CD14-positive monocyte (primary cell): ENCODE measurements at regions not wholly inside any gene's neighbourhood (a gene's known extent, or its start where the extent isn't known, plus 50 kb on each side); places are given as distances from the start of the nearest gene placed in this dataset.

Experiments
- DNase-seq, 3 donors: peaks; one replicate each; pipeline ENCODE4 v3.0.0-alpha.2; 2011 to 2022
- H2AFZ ChIP-seq: 2 replicates; pipeline ENCODE4 v1.6.0; 2012; ENCODE audit warnings: mild to moderate bottlenecking, low read depth, low read length, inconsistent platforms; ENCODE audit not compliant: insufficient read depth, poor library complexity, severe bottlenecking
- H3K27ac ChIP-seq, 2 donors: 1 replicate in 1 of 2; 2 replicates in 1 of 2; pipeline ENCODE4 v1.5.1; 2012 to 2013; ENCODE audit warnings: low read length in 2 of 2, control low read depth in 1 of 2, inconsistent platforms in 1 of 2, low read depth in 1 of 2, mild to moderate bottlenecking in 1 of 2
- H3K27me3 ChIP-seq, 2 donors: one replicate each; pipeline versions ENCODE4 v1.6.0 to v1.6.1; 2011 to 2013; ENCODE audit warnings: low read length in 2 of 2; ENCODE audit not compliant: control insufficient read depth in 2 of 2, insufficient read depth in 2 of 2
- H3K36me3 ChIP-seq, 2 donors: replicated peaks in 1 of 2; 1 replicate in 1 of 2; 2 replicates in 1 of 2; pipeline versions ENCODE4 v1.5.1 to v1.6.1; 2012 to 2013; ENCODE audit warnings: low read length in 2 of 2, control low read depth in 1 of 2, inconsistent platforms in 1 of 2, mild to moderate bottlenecking in 1 of 2; ENCODE audit not compliant: insufficient read depth in 2 of 2, control insufficient read depth in 1 of 2
- H3K4me1 ChIP-seq, 2 donors: 1 replicate in 1 of 2; 2 replicates in 1 of 2; pipeline versions ENCODE4 v1.5.1 to v1.6.1; 2012 to 2013; ENCODE audit warnings: low read length in 2 of 2, control low read depth in 1 of 2, inconsistent platforms in 1 of 2, mild to moderate bottlenecking in 1 of 2, moderate library complexity in 1 of 2; ENCODE audit not compliant: insufficient read depth in 2 of 2, control insufficient read depth in 1 of 2
- H3K4me2 ChIP-seq: replicated peaks from 2 replicates; pipeline ENCODE3; 2012; ENCODE audit warnings: low read length, moderate library complexity, mild to moderate bottlenecking; ENCODE audit not compliant: poor library complexity, severe bottlenecking; ENCODE audit errors: extremely low read depth
- H3K4me3 ChIP-seq, 3 experiments: fragments of 200-600 bp in 1 of 3; sonication (generic) in 1 of 3; replicated peaks in 1 of 3; 1 replicate in 2 of 3; 2 replicates in 1 of 3; pipeline ENCODE4 v1.5.1; 2011 to 2013; ENCODE audit warnings: low read length in 3 of 3, mild to moderate bottlenecking in 3 of 3, control low read depth in 2 of 3, low read depth in 2 of 3, inconsistent platforms in 1 of 3, moderate library complexity in 1 of 3
- H3K79me2 ChIP-seq: 2 replicates; pipeline ENCODE4 v1.6.0; 2012; ENCODE audit warnings: mild to moderate bottlenecking, control low read depth, inconsistent platforms, low read length, moderate library complexity; ENCODE audit not compliant: insufficient read depth
- H3K9ac ChIP-seq: 2 replicates; pipeline ENCODE4 v1.6.0; 2017; ENCODE audit warnings: low read length, mild to moderate bottlenecking; ENCODE audit not compliant: insufficient read depth, poor library complexity, severe bottlenecking
- H3K9me3 ChIP-seq, 2 donors: replicated peaks in 1 of 2; 1 replicate in 1 of 2; 2 replicates in 1 of 2; pipeline versions ENCODE4 v1.5.1 to v1.6.1; 2012 to 2013; ENCODE audit warnings: low read length in 2 of 2, control low read depth in 1 of 2; ENCODE audit not compliant: control insufficient read depth in 1 of 2, insufficient read depth in 1 of 2
- H4K20me1 ChIP-seq: 2 replicates; pipeline ENCODE4 v1.6.0; 2012; ENCODE audit warnings: mild to moderate bottlenecking, low read length, control low read depth, moderate library complexity; ENCODE audit not compliant: insufficient read depth
- H3K27ac Mint-ChIP-seq, 7 donors: one replicate each; pipeline ENCODE4 v1.8.0; 2020; ENCODE audit warnings: mild to moderate bottlenecking in 7 of 7, mixed read lengths in 7 of 7, moderate library complexity in 6 of 7, inconsistent platforms in 2 of 7
- H3K27me3 Mint-ChIP-seq, 3 donors: one replicate each; pipeline ENCODE4 v1.8.0; 2021 to 2022; ENCODE audit warnings: low read depth in 3 of 3, mild to moderate bottlenecking in 3 of 3, mixed read lengths in 3 of 3, moderate library complexity in 3 of 3, inconsistent platforms in 1 of 3
- H3K36me3 Mint-ChIP-seq, 2 donors: one replicate each; pipeline ENCODE4 v1.8.0; 2020; ENCODE audit warnings: mixed read lengths in 2 of 2, inconsistent platforms in 1 of 2, mild to moderate bottlenecking in 1 of 2
- H3K4me1 Mint-ChIP-seq: one replicate; pipeline ENCODE4 v1.8.0; 2020; ENCODE audit warnings: mild to moderate bottlenecking, mixed read lengths
- H3K4me3 Mint-ChIP-seq, 2 donors: one replicate each; pipeline ENCODE4 v1.8.0; 2020; ENCODE audit warnings: mild to moderate bottlenecking in 2 of 2, mixed read lengths in 2 of 2, moderate library complexity in 1 of 2
- H3K9me3 Mint-ChIP-seq, 7 donors: one replicate each; pipeline ENCODE4 v1.8.0; 2020 to 2022; ENCODE audit warnings: mixed read lengths in 7 of 7, mild to moderate bottlenecking in 6 of 7, moderate library complexity in 6 of 7, inconsistent platforms in 2 of 7
- WGBS: methylation state at CpG from one replicate; pipeline ENCODE4 v1.1.5; 2013; ENCODE audit warnings: missing lambda C conversion rate; ENCODE audit not compliant: insufficient coverage; 5-methylcytosine and 5-hydroxymethylcytosine counted together
- intact Hi-C, 2 donors: fragments of 100-400 bp; cut with micrococcal nuclease; formaldehyde crosslinking; loops; one replicate each; pipeline versions ENCODE4 v1.15.0 to v1.15.1; 2023
- TF ChIP-seq, protein P1 (sequence below): fragments of 200-600 bp; IDR thresholded peaks from one replicate; pipeline ENCODE4 v1.8.0; 2022; ENCODE audit warnings: antibody characterized with exemption, mild to moderate bottlenecking

- Mint-ChIP-seq H3K36me3 (no peaks in the 10 kb centered on the region), H3K27ac (no peak overlapping the region), H3K9me3 (peaks cover 0 to 9% (median 3%) of the 10 kb centered on the region in 7 donors), H3K4me1 (no peaks in the 10 kb centered on the region), H3K27me3 (no peaks in the 10 kb centered on the region), H3K4me3 (no peak overlapping the region)
- Histone ChIP-seq H3K4me3 (no peak overlapping the region), H3K79me2 (no peaks in the 10 kb centered on the region), H3K9ac (no peak overlapping the region), H3K27ac (no peak overlapping the region), H3K4me1 (no peaks in the 10 kb centered on the region), H3K36me3 (no peaks in the 10 kb centered on the region), H4K20me1 (no peaks in the 10 kb centered on the region), H3K27me3 (no peaks in the 10 kb centered on the region), H3K4me2 (no peak overlapping the region), H3K9me3 (peaks cover 0 to 3% of the 10 kb centered on the region in 2 donors), H2AFZ (no peak overlapping the region)
- WGBS, result no CpG with 5 or more reads among the region's 2 CpGs
- intact Hi-C loops, result no loop called here
- TF ChIP-seq, protein P1, sequence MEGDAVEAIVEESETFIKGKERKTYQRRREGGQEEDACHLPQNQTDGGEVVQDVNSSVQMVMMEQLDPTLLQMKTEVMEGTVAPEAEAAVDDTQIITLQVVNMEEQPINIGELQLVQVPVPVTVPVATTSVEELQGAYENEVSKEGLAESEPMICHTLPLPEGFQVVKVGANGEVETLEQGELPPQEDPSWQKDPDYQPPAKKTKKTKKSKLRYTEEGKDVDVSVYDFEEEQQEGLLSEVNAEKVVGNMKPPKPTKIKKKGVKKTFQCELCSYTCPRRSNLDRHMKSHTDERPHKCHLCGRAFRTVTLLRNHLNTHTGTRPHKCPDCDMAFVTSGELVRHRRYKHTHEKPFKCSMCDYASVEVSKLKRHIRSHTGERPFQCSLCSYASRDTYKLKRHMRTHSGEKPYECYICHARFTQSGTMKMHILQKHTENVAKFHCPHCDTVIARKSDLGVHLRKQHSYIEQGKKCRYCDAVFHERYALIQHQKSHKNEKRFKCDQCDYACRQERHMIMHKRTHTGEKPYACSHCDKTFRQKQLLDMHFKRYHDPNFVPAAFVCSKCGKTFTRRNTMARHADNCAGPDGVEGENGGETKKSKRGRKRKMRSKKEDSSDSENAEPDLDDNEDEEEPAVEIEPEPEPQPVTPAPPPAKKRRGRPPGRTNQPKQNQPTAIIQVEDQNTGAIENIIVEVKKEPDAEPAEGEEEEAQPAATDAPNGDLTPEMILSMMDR, result no peak
- DNase-seq, result no peak
Measured at GRCh38 chr6:23535101-23535500, 590.9 kb upstream of the NRSN1 start.

GRCh38 chr6:23537828-23538227 lies 588.2 kb upstream of the NRSN1 start:
- intact Hi-C loops, result no loop called here
- H3K36me3 ChIP-seq, result no peaks in the 10 kb centered on the region

More at GRCh38 chr6:23537828-23538227, 588.2 kb upstream of the NRSN1 start:
- no peak overlapping the region for H3K27ac Mint-ChIP-seq
- TF ChIP-seq, protein P1, result no peak
- no peaks in the 10 kb centered on the region for H3K4me1 Mint-ChIP-seq
- Histone ChIP-seq H3K27me3 (no peaks in the 10 kb centered on the region), H3K27ac (no peak overlapping the region), H3K9me3 (peaks cover 0 to 3% of the 10 kb centered on the region in 2 donors), H3K79me2 (no peaks in the 10 kb centered on the region), H2AFZ (no peak overlapping the region), H3K4me1 (no peaks in the 10 kb centered on the region), H3K4me3 (no peak overlapping the region), H3K9ac (no peak overlapping the region), H4K20me1 (no peaks in the 10 kb centered on the region), H3K4me2 (no peak overlapping the region)
- no peaks in the 10 kb centered on the region for H3K36me3 Mint-ChIP-seq
- no peak overlapping the region for H3K4me3 Mint-ChIP-seq
- H3K9me3 Mint-ChIP-seq, result peaks cover 0 to 7% (median 0%) of the 10 kb centered on the region in 7 donors
- H3K27me3 Mint-ChIP-seq, result no peaks in the 10 kb centered on the region
- no peak for DNase-seq
